DMS 273 treated with DMSO at 0.1 percent for 48 hours (cell line): ENCODE measurements at regions not wholly inside any gene's neighbourhood (a gene's known extent, or its start where the extent isn't known, plus 50 kb on each side); places are given as distances from the start of the nearest gene placed in this dataset.
"Not testable (repeated sequence)": the region's sequence is repeated elsewhere in the genome, so short reads cannot be mapped to it uniquely, and the experiment has no call there.

Source experiments
- DNase-seq: peaks from one replicate; lab custom pipeline; 2025; lab: John Stamatoyannopoulos, UW

DNA sequence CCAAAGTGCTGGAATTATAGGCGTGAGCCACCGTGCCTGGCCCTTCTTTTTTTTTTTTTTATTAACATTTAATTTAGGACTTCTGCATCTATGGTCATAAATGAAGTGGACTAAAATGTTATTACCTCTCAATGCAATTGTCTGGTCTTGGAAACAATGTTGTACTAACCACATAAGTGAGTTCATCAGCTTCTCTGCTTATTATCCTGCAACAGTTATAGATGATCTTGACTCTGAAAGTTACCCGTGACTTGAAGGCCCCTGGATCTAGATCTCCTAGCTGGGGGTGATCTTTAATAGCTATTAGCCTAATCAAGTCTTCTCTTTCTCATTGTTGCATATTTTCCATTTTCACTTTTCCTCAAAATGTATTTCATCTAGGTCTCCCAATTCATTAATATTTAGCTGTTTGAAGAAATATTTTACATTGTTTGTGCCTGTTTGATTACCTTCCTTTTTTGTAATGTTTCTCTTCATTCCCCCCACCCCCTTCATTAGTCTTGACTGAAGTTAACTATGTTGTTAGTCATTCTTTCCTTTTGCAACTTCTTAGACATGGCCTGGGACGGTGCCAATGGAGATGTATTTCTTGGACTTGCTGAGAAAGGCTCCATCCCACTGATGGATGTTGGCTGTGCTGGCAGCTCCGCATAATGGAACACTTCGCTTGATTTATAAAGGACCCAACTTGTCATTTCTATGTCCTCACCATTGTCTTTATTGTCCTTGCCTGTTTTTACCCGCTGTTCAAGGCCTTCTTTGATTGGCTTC is 141.6 kb upstream of the RIOK3 start:
- DNase-seq, result no peak

GRCh38 chr18:23313379-23313778 is 139.7 kb upstream of the RIOK3 start:
- DNase-seq, result no peak

GRCh38 chr18:23314672-23315071 is 138.4 kb upstream of the RIOK3 start:
- DNase-seq, result no peak

GRCh38 chr18:23316316-23316715 is 136.8 kb upstream of the RIOK3 start:
- DNase-seq, result no peak

DNA sequence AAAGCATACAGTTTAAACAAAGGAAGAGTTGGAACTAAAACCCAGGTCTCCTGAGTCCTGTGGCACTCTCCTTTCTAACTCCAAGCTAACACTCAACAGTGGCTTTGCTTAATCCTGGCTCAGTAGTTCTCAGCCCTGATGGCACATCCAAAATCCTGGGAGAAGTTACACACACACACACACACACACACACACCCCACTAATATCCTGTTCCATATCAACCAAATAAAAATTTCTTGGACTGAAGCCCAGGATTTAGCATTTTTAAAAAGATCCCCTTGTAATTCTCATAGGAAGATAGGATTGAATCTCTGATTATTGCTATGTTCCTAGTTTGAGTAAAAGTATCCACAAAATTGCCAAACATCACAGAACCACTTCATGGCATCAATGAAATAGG is 136.1 kb upstream of the RIOK3 start:
- DNase-seq, result no peak

GRCh38 chr18:23317975-23318675 is 135.0 kb upstream of the RIOK3 start:
- no peak for DNase-seq

- no peak for DNase-seq
These were observed 132.3 kb upstream of the RIOK3 start for GRCh38 chr18:23320709-23321236.

- DNase-seq, result no peak
These were observed 131.1 kb upstream of the RIOK3 start for GRCh38 chr18:23321996-23322395.

- DNase-seq, result no peak
These were observed 128.9 kb upstream of the RIOK3 start for GRCh38 chr18:23324056-23324811.

GRCh38 chr18:23324861-23325260 is 128.2 kb upstream of the RIOK3 start:
- DNase-seq, result no peak

GRCh38 chr18:23329671-23330070 is 123.4 kb upstream of the RIOK3 start:
- DNase-seq, result not testable (repeated sequence)

DNA sequence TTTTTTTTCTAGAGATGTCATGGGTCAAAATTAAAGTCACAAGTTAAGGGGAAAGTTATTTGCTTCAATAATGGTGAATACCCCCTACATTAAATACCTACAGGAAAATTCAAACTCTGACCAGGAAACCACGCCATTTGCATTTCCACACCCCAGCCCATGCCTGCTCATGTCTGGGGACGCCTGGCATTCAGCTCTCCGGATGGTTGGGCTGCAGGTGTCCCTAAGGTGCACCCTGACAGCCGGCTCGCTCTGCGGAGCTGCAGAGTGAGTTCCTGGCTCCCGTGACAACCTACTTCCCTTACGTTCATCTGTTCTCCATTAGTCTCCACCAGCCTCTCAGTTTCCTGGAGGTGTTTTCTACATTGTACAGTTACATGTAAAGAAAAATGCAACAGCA is 122.7 kb upstream of the RIOK3 start:
- DNase-seq, result no peak

- no peak for DNase-seq
These were observed 121.8 kb upstream of the RIOK3 start for GRCh38 chr18:23331091-23331920.

DNA sequence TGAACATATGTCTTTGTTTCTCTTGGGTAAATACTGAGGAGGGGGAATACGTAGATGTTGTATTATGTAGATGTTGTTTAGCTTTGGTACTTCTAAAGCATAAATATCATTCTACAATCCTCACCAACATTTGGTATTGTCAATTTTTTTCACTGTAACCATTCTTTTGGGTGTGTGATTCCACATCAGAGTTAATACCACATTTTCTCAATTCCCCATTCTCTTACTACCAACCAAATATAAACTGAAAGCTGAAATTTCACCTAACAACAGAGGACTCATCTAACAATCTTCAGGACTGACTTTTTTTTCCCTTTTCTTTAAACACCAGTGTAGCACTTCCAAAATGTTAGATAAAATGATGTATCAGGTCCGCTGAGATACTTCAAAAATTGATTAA is 120.7 kb upstream of the RIOK3 start:
- DNase-seq, result no peak

DNA sequence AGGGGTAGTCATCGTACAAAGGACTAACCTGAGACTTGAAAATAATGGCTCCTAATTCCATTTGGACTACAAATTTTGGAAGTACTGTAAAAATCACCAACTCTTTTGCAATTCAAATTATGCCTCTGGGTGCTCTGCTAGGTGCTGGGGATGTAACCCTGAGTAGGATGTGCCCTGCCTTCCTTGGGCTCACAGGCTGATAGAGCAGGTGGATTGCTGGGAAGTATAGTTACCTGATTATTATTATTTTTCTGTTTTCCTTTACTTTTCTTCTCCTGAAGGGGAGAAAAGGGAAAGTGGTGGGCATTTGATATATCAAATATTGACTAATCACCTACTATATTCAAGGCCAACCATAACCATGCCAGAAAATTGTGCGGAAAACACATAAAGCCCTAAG is 119.3 kb upstream of the RIOK3 start:
- DNase-seq, result no peak

- DNase-seq, result no peak
These were observed 118.5 kb upstream of the RIOK3 start for GRCh38 chr18:23334569-23334968.

- no peak for DNase-seq
These were observed 117.0 kb upstream of the RIOK3 start for GRCh38 chr18:23336101-23336500.

- DNase-seq, result peak; percentile 8
These were observed 115.3 kb upstream of the RIOK3 start for GRCh38 chr18:23337599-23338444.

GRCh38 chr18:23340661-23341060 is 112.4 kb upstream of the RIOK3 start:
- DNase-seq, result no peak

DNA sequence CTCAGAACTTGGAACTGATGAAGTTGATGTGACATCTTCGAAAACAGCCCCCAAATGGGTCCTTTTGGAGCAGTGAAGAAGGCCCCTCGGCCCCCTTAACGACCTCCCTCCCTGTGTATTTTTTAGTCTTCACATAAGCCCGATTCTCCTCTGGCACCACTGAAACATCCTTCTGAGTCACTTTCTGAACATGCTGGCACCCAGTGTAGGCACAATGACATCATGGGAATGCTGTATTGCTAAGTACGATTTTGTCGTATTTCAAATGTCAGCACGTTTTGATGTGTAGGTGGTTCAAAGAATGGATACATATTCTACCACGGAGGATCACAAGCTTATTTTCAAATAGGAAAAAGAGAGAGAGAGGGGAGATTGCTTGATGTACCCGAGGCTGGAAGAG is 111.7 kb upstream of the RIOK3 start:
- DNase-seq, result no peak

GRCh38 chr18:23341983-23342382 is 111.1 kb upstream of the RIOK3 start:
- DNase-seq, result no peak
